ENCODE measurements at regions not wholly inside any gene's neighbourhood (a gene's known extent, or its start where the extent isn't known, plus 50 kb on each side); places are given as distances from the start of the nearest gene placed in this dataset.

DNA sequence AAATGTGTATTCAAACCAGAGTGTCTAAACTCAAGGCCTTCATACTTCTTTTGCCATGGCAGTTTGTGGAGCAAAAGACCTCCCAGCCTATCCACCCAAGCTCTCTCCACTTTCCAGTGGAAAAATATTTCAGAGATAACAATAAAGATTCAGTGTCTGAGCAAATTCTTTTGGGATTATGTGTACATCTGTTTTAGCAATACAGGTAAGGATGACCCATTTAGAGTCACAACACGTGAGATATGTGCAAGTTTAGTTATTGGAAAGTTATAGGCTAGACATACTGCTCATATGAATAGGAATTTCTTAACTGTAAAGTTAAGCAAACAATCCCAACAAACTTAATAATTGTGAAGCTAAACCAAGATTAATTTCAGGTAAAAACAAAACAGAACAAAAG is 174.5 kb upstream of the LRIG1 start:
- DNase-seq, result no peak
- Mint-ChIP-seq H3K4me3 (no peak overlapping the region), H3K27ac (no peak overlapping the region), H3K4me1 (peaks cover 3 to 5% (median 4%) of the 10 kb centered on the region in 3 donors), H3K36me3 (no peaks in the 10 kb centered on the region), H3K9me3 (peaks cover 0 to 3% (median 0%) of the 10 kb centered on the region in 5 donors), H3K27me3 (peaks cover 5 to 14% of the 10 kb centered on the region in 2 donors)
- POLR2A ChIA-PET, result no interaction called here
- Histone ChIP-seq H3K9me3 (ENCODE audit: low read length) (no peaks in the 10 kb centered on the region), H3K27me3 (ENCODE audit: insufficient read depth, low read length, poor library complexity, severe bottlenecking) (no peaks in the 10 kb centered on the region), H3K4me1 (ENCODE audit: insufficient read depth, low read length) (no peaks in the 10 kb centered on the region), H3K36me3 (ENCODE audit: insufficient read depth, low read length) (no peaks in the 10 kb centered on the region), H3K4me3 (ENCODE audit: low read length) (no peak overlapping the region), H3K27ac (ENCODE audit: low read depth, low read length) (no peak overlapping the region)
- CTCF ChIA-PET, result no interaction called here

DNA sequence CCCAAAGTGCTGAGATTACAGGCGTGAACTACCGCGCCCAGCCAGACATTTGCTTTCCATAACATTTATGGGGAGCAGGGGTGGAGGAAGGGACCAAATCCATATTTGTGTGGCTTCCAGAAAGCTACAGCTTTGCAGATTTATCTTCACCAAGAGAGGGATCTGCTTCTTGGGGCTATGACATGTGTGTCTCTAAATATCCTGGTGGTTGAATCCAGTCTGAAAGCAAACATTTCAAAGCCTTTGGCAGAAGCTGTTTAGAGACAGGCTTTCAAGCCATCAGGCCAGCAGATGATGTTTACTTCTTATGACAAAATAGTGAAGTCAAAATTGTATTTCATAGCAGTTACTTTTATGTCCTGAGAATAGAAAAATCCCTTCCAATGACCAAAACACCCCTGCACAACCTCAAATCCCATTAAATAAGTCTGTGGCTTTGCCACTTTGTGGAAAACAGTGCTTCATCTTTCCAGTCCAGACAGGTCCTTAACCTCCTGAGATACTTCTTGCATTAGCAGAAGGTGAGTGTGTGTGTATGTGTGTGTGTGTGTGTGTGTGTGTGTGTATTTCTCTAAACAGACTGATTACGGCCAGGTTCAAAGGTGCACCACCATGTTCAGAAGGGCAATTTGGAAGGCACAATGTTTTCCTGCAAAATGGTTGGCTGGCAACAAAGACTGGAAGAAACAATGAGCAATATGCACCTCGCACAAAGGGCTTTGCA is 191.4 kb upstream of the LRIG1 start:
- no peak overlapping the region for H3K27ac Mint-ChIP-seq
- CTCF ChIA-PET, result no interaction called here

GRCh38 chr3:66692766-66693150 is 191.9 kb upstream of the LRIG1 start:
- Mint-ChIP-seq H3K4me3 (no peak overlapping the region), H3K9me3 (no peaks in the 10 kb centered on the region), H3K36me3 (peaks cover 0 to 3% (median 0%) of the 10 kb centered on the region in 3 donors), H3K4me1 (no peaks in the 10 kb centered on the region), H3K27me3 (peaks cover 10 to 19% of the 10 kb centered on the region in 2 donors), H3K27ac (no peak overlapping the region)
- no peaks in the 10 kb centered on the region for H3K27me3 ChIP-seq (ENCODE audit: insufficient read depth, low read length, poor library complexity, severe bottlenecking)
- DNase-seq, result no peak
- H3K4me1 ChIP-seq (ENCODE audit: insufficient read depth, low read length), result no peaks in the 10 kb centered on the region
- no peak overlapping the region for H3K4me3 ChIP-seq (ENCODE audit: low read length)
- H3K9me3 ChIP-seq (ENCODE audit: low read length), result no peaks in the 10 kb centered on the region
- ChIA-PET POLR2A (no interaction called here), CTCF (no interaction called here)
- no peak overlapping the region for H3K27ac ChIP-seq (ENCODE audit: low read depth, low read length)
- H3K36me3 ChIP-seq (ENCODE audit: insufficient read depth, low read length), result no peaks in the 10 kb centered on the region

More for the DNA sequence above, 191.4 kb upstream of the LRIG1 start:
- no peaks in the 10 kb centered on the region for H3K9me3 Mint-ChIP-seq
- no peaks in the 10 kb centered on the region for H3K4me1 Mint-ChIP-seq
- H3K27me3 Mint-ChIP-seq, result peaks cover 9 to 24% of the 10 kb centered on the region in 2 donors
- no peak overlapping the region for H3K4me3 Mint-ChIP-seq
- Histone ChIP-seq H3K4me3 (ENCODE audit: low read length) (no peak overlapping the region), H3K9me3 (ENCODE audit: low read length) (no peaks in the 10 kb centered on the region), H3K27ac (ENCODE audit: low read depth, low read length) (no peak overlapping the region), H3K36me3 (ENCODE audit: insufficient read depth, low read length) (no peaks in the 10 kb centered on the region), H3K4me1 (ENCODE audit: insufficient read depth, low read length) (no peaks in the 10 kb centered on the region), H3K27me3 (ENCODE audit: insufficient read depth, low read length, poor library complexity, severe bottlenecking) (no peaks in the 10 kb centered on the region)
- peaks cover 0 to 3% (median 0%) of the 10 kb centered on the region in 3 donors for H3K36me3 Mint-ChIP-seq
- POLR2A ChIA-PET, result no interaction called here
- no peak for DNase-seq

DNA sequence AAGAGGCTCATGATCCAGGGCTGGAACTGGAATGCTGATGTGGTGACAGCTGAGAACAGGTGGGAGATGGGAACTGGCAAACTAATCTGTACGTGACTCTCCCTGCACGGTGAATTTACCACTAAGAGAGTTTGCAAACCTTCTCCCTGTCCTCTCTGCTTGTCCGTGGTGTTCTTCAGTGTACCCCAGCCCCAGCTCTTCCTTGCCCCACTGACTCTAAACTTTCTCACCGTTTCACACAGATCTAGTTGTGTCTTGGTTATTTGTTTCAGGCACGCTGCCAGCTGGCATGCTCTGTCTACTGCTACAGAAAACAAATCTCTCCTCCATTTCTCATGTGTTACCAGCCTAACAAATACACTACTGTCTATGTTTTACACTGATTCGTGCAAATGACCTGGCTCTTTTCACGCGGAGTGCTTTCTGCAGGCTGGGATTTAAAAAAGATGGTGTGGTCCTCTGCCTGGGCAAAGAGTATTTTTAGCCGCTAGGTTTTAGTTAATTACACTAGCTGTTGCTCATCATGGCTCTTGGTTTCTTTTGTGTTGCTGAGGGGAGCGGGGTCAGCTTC is 192.7 kb upstream of the LRIG1 start:
- Mint-ChIP-seq H3K27me3 (peaks cover 10 to 19% of the 10 kb centered on the region in 2 donors), H3K9me3 (no peaks in the 10 kb centered on the region), H3K27ac (no peak overlapping the region), H3K4me1 (no peaks in the 10 kb centered on the region), H3K4me3 (no peak overlapping the region), H3K36me3 (peaks cover 0 to 3% (median 0%) of the 10 kb centered on the region in 3 donors)
- CTCF ChIA-PET, result no interaction called here
- DNase-seq, result no peak
- POLR2A ChIA-PET, result no interaction called here
- Histone ChIP-seq H3K4me3 (ENCODE audit: low read length) (no peak overlapping the region), H3K36me3 (ENCODE audit: insufficient read depth, low read length) (no peaks in the 10 kb centered on the region), H3K9me3 (ENCODE audit: low read length) (no peaks in the 10 kb centered on the region), H3K4me1 (ENCODE audit: insufficient read depth, low read length) (no peaks in the 10 kb centered on the region), H3K27ac (ENCODE audit: low read depth, low read length) (no peak overlapping the region), H3K27me3 (ENCODE audit: insufficient read depth, low read length, poor library complexity, severe bottlenecking) (no peaks in the 10 kb centered on the region)

DNA sequence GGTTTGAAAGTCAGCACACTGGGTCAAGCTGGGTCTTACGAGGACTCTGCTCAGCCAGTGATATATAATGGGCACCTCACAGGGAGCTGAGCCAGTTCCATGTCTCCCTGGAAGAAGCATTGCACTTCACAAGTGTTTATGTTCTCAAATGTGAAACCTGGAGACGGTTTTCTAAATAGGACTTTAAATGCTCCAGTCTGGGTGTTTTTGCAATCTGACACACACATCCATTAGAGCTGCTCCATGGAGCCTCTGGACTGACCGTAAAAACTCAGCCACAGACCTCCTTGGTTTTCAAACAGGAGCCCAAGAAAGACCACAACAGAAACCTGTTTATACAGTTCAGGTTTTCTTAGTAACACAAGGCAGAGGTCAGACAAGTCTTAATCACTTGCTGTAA is 201.3 kb upstream of the LRIG1 start:
- H3K27me3 Mint-ChIP-seq, result peaks cover 7 to 15% of the 10 kb centered on the region in 2 donors
- H3K27ac Mint-ChIP-seq, result no peak overlapping the region
- H3K4me1 Mint-ChIP-seq, result no peaks in the 10 kb centered on the region
- Histone ChIP-seq H3K36me3 (ENCODE audit: insufficient read depth, low read length) (no peaks in the 10 kb centered on the region), H3K4me1 (ENCODE audit: insufficient read depth, low read length) (no peaks in the 10 kb centered on the region), H3K27me3 (ENCODE audit: insufficient read depth, low read length, poor library complexity, severe bottlenecking) (no peaks in the 10 kb centered on the region), H3K9me3 (ENCODE audit: low read length) (no peaks in the 10 kb centered on the region), H3K27ac (ENCODE audit: low read depth, low read length) (no peak overlapping the region), H3K4me3 (ENCODE audit: low read length) (no peak overlapping the region)
- DNase-seq, result no peak
- ChIA-PET CTCF (no interaction called here), POLR2A (no interaction called here)
- H3K9me3 Mint-ChIP-seq, result no peaks in the 10 kb centered on the region
- no peaks in the 10 kb centered on the region for H3K36me3 Mint-ChIP-seq
- H3K4me3 Mint-ChIP-seq, result no peak overlapping the region

- H3K9me3 Mint-ChIP-seq, result no peaks in the 10 kb centered on the region
- no peak overlapping the region for H3K27ac Mint-ChIP-seq
- H3K4me3 Mint-ChIP-seq, result no peak overlapping the region
- ChIA-PET POLR2A (no interaction called here), CTCF (interaction anchor here (1.6 kb wide), 1 partner anchor 295 kb away, joined by 3 read pairs; no protein-coding TSS in a partner anchor)
- DNase-seq, result no peak
- Histone ChIP-seq H3K4me3 (ENCODE audit: low read length) (no peak overlapping the region), H3K36me3 (ENCODE audit: insufficient read depth, low read length) (no peaks in the 10 kb centered on the region), H3K27me3 (ENCODE audit: insufficient read depth, low read length, poor library complexity, severe bottlenecking) (no peaks in the 10 kb centered on the region), H3K9me3 (ENCODE audit: low read length) (no peaks in the 10 kb centered on the region), H3K27ac (ENCODE audit: low read depth, low read length) (no peak overlapping the region), H3K4me1 (ENCODE audit: insufficient read depth, low read length) (no peaks in the 10 kb centered on the region)
- no peaks in the 10 kb centered on the region for H3K36me3 Mint-ChIP-seq
- peaks cover 8 to 20% of the 10 kb centered on the region in 2 donors for H3K27me3 Mint-ChIP-seq
- H3K4me1 Mint-ChIP-seq, result no peaks in the 10 kb centered on the region
Measured at GRCh38 chr3:66703501-66703900, 202.7 kb upstream of the LRIG1 start.

DNA sequence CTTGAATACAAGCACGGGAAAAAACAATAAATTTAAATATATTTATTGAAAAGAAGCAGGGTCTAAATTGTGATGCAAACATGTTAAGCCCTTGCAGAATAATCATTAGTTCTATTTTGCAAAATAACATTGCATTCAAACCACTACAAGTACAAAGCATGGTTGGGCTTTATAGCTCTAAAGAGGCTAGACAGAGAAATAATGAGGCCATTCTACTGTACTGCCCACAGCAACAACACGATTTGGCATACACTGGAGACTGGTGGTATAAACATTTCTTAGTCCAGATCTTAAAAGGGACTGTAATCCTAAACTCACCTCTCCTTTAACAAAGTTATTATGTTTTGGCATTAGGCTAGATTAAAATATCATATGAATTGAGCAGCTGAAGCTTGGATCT is 204.3 kb upstream of the LRIG1 start:
- H3K36me3 ChIP-seq (ENCODE audit: insufficient read depth, low read length), result no peaks in the 10 kb centered on the region
- CTCF ChIA-PET, result no interaction called here
- no peak overlapping the region for H3K4me3 ChIP-seq (ENCODE audit: low read length)
- Mint-ChIP-seq H3K4me3 (no peak overlapping the region), H3K9me3 (no peaks in the 10 kb centered on the region), H3K27ac (no peak overlapping the region), H3K4me1 (no peaks in the 10 kb centered on the region), H3K36me3 (no peaks in the 10 kb centered on the region), H3K27me3 (peaks cover 7 to 21% of the 10 kb centered on the region in 2 donors)
- POLR2A ChIA-PET, result no interaction called here
- H3K9me3 ChIP-seq (ENCODE audit: low read length), result no peaks in the 10 kb centered on the region
- no peaks in the 10 kb centered on the region for H3K27me3 ChIP-seq (ENCODE audit: insufficient read depth, low read length, poor library complexity, severe bottlenecking)
- H3K27ac ChIP-seq (ENCODE audit: low read depth, low read length), result no peak overlapping the region
- H3K4me1 ChIP-seq (ENCODE audit: insufficient read depth, low read length), result no peaks in the 10 kb centered on the region
- DNase-seq, result no peak

GRCh38 chr3:66706890-66707289 is 206.1 kb upstream of the LRIG1 start:
- Histone ChIP-seq H3K9me3 (ENCODE audit: low read length) (no peaks in the 10 kb centered on the region), H3K4me1 (ENCODE audit: insufficient read depth, low read length) (no peaks in the 10 kb centered on the region), H3K27ac (ENCODE audit: low read depth, low read length) (no peak overlapping the region), H3K4me3 (ENCODE audit: low read length) (no peak overlapping the region), H3K36me3 (ENCODE audit: insufficient read depth, low read length) (no peaks in the 10 kb centered on the region), H3K27me3 (ENCODE audit: insufficient read depth, low read length, poor library complexity, severe bottlenecking) (no peaks in the 10 kb centered on the region)
- no peaks in the 10 kb centered on the region for H3K36me3 Mint-ChIP-seq
- no peak overlapping the region for H3K27ac Mint-ChIP-seq
- H3K9me3 Mint-ChIP-seq, result no peaks in the 10 kb centered on the region
- H3K27me3 Mint-ChIP-seq, result peaks cover 6 to 30% of the 10 kb centered on the region in 2 donors
- ChIA-PET POLR2A (no interaction called here), CTCF (no interaction called here)
- no peaks in the 10 kb centered on the region for H3K4me1 Mint-ChIP-seq
- H3K4me3 Mint-ChIP-seq, result no peak overlapping the region
- no peak for DNase-seq

Measured in CD8-positive, alpha-beta memory T cell (primary cell).